GM19240 (cell line): ENCODE measurements at regions not wholly inside any gene's neighbourhood (a gene's known extent, or its start where the extent isn't known, plus 50 kb on each side); places are given as distances from the start of the nearest gene placed in this dataset.

Source experiments
- DNase-seq: peaks from one replicate; pipeline ENCODE4 v3.0.0; 2011; ENCODE audit warnings: low spot score; ENCODE audit not compliant: insufficient read length

DNA sequence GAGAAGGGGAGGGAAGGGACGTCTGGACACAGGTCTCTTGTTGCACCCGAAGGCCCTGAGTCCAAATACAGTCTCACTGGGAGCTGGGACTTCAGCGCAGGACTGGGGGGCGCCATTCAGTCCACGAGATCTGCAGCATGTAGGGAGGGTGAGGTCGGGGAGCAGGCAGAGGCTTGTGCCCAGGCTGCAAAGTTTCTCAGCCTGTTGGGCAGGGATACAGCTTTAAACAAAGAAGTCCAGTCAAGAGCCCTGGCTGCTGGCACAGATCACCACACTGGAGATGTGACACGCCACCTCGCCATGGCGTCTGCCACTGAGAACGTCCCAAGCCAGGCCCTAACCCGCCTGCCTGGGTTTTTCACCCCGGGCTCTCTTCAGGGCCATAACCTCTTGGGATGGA is 256.6 kb downstream of the DLL1 start:
- DNase-seq: no peak

DNA sequence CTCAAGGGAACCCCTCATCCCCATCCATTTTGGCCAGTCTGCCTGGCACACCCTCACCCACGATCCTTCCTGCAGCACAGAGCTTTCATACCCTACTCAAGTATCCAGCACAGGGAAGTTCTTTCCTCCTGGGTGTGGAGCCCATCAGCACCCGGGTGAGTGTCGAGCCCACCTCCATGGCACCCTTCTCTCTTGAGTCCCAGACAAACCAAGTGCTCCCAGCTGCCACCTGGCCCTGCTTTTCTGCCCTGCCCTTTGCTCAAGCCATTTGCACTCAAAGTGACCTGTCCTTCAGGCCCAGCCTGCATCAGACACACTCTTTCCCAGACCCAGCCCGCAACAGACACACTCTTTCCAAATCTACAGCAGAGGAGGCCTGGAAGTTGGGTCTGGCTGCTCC is 257.2 kb downstream of the DLL1 start:
- DNase-seq: no peak

DNA sequence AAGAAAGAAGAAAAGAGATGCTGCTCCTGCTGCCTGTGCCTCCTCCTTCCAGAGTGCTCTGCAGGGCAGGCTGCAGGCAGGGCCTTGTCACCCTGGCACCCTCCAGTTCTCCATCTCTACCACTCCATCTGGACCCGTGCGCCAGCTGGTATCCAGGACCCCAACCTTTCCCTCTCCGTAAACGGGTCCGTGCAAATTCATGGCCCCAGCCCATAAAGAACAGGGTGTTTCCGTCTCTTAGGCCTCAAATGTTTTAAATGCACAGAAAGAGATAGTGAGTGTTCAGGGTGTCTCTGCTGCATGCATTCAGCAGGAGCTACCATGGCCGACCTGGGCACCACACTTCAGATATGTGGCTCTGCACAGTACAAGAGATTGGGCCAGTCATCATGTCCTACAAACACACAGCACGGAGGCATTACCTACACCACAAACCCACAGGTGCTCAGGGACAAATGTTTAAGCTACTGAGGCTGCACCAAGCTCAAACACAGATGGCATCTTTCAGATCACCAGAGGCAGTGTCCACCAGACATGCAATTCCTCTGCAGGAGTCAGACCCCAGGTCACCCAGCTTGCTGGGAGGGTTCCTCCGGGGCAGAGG is 258.1 kb downstream of the DLL1 start:
- DNase-seq: no peak

DNA sequence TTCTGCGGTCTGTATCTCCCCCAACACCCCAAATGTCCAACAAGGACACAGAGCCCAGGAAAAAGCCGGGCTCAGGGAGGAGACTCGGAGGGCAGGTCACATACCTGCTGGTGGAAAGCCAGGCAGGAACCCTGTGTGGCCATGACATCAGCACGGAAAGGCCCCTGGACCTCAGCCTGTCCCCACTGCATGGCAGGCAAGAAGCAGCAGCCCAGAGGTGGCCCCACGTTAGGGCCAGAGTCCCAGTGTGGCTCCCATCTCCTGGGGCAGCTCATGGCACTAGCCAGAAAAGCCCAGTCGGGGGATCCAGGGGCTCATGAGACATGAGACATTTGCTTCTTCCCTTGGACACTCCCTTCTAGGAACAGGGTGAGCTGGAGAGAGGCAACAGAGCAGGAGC is 258.7 kb downstream of the DLL1 start:
- no peak for DNase-seq

DNA sequence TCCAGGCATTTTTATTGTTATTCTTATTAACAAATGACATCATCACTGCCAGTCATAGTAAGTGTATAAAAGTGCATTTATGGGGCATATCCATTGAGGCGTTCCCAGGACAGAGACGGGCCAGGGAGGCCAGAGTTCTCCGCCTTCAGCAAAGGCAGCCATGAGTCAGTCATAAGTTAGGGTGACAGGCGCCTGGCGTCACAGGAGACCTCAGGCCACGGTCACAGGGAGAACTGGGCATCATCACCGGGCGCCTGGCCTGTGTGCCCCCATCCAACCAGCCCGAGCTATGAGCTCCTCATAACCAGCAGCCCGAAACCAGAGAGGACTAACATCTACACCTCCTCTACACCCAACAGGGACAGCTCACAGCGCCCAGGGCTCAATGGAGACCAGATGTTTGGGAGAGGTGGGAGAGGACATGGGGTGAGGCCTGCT is 259.2 kb downstream of the DLL1 start:
- DNase-seq: no peak

DNA sequence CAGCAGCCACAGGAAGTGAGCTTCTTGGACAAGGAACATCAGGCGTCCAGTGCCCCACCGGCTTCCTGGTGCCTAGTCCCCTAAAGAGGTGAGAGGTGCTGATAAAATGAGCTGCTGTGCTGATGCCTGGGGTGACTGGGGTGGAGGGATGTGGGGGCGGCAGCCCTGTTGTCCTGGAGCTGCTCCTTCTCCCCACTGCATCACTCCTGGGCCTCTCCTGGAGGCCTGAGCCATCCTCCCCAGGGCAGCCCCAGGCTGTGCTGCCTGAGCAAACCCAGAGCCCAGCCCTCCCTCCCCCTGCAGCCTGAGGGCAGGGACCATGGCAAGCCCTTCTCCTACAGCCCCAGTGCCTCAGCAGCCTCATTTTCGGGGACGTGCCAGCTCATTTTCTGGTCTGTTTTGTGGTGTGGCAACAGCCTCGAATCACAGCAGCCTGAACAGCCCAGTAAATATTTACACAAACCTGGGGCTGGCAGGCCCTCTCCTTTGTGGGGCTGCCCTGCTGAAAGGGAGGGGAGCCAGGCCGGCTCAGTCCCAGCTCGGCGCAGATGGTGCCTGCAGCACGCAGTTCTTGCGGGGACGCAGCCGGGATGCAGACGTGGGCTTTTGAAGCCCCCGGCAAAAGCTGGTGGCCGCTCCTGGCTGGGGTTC is 259.9 kb downstream of the DLL1 start:
- DNase-seq: no peak

DNA sequence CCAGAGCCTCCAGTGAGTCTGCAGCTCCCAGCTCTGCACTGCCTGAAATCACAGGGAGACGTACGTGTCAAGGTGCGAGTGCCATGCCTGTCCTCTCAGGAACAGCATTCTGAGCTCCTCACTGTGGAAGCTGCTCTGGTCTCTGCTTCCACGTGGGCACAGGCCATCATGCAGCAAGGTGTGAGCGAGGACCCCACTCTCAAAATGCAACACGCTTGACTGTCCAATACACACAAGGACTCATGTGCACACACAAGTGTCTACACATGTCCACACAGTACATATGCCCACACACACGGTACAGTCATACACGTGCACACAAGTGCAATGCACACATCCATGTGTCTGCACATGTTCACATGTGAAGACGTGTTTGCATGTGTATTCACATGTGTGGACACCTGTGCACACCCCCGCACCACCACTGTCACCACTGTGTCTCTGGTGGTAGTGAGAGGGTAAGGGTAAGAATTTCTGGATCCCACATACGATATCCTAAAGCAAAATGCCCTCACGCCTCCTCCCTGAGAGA is 260.5 kb downstream of the DLL1 start:
- DNase-seq: no peak

DNA sequence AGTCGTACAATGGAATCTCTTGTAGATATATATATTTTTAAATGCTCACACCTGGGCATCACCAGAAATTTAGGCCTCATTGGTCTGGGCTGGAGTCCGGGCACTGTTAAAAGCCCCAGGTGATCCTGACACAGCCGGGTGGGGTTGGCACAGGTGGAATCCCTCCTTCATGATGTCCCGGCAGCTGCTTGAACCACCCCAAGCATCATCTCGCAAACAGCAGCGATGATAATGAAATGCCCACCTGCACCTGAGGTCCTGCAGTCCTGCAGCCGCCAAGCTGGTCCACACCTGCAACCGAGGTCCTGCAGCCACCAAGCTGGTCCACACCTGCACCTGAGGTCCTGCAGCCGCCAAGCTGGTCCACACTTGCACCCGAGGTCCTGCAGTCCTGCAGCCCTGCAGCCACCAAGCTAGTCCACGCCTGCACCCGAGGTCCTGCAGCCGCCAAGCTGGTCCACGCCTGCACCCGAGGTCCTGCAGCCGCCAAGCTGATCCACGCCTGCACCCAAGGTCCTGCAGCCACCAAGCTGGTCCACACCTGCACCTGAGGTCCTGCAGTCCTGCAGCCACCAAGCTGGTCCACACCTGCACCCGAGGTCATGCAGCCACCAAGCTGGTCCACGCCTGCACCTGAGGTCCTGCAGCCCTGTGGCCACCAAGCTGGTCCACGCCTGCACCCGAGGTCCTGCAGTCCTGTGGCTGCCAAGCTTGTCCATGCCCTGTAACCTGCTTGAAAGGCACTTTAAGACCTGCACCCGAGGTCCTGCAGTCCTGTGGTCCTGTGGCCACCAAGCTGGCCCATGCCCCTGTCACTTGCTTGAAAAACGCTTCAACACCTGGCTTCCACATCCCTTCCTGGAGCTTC is 261.2 kb downstream of the DLL1 start:
- no peak for DNase-seq

DNA sequence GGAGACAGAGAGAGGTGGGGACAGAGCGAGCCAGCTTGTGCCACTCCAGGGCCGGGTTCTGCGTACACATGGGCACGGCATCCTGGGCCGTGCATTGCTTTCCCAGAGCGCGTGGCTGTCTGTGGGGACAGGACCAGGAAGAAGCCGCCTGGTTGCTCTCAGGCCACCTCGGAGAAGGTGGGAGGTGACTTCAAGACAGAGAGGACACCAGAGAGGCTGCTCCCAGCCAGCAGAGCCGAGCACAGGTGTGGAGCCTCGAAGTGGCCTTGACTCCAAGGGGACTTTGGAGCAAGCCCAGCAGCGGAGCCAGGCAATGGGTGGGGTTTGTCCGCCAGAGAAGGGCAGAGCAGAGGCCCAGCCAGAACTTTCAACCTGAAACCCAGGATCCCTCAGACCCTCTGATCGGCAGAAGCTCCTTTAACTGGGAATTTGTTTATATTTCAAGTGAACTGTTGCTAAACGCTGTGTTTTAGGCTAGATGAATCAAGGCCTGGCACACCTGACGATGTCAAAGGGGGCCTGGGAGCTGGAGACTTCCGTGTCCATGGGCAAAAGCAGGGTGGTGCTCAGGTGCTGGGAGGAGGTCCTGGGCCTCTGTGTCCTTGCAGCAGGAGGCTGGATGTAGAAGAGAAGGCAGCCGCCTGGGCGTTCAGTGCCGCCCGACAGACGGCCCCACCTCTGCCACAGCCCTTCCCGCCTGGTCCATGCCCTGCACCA is 262.1 kb downstream of the DLL1 start:
- no peak for DNase-seq

DNA sequence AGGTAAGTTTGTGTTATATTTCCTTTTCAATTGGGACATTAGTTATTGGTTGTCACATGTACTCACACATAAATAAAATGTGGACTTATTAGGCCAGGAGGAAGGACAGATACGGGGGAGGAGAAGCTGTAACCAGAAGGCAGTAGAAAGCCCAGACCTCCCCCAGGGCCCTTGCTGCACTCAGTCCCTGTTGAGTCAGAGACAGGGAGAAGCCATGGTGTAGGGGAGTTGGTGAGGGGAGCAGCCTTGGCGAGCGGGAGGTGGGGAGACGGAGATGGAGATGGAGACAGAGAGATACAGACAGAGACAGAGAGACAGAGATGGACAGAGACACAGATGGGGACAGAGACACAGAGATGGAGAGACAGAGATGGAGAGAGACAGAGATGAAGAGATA is 263.2 kb downstream of the DLL1 start:
- DNase-seq: no peak

DNA sequence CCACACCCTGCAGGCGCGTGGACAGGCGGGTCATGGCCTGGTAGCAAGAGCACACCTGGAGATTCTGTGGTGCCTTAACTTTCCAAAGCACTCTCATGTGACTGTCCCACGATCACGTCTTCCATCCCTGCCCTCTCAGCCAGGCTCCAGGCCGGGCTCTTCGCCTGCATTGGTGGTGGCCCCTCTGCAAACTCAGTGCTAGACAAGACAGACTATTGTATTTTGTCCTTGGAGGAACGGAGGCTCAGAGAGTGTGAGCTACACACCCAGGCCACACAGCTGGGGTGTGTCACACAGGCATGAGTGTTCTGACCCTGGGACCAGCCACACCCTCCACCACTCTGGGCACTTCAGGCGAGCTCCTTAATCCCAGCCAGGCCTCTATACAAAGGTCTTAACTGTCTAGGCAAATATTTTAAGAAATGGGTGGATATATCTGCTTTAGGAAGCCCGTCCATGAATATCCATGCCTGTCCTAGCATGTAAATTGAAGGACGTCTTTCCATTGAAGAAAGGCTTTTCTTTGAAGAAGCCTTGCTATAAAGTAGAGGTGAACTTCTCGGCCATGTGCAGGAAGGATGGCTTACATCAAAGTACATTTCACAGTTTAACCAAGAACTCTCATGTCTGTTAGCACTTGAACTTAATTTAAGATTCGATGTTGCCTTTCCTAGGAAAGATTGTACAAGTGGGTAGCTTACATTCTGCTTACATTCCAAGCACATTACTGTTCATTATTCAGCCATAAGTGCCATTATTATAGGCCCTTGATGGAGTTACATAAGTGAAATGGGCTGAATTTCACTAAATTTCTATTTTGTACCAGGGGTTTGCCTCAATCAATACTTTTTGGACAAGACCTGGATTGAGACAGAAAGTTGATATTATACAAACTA is 263.9 kb downstream of the DLL1 start:
- no peak for DNase-seq

DNA sequence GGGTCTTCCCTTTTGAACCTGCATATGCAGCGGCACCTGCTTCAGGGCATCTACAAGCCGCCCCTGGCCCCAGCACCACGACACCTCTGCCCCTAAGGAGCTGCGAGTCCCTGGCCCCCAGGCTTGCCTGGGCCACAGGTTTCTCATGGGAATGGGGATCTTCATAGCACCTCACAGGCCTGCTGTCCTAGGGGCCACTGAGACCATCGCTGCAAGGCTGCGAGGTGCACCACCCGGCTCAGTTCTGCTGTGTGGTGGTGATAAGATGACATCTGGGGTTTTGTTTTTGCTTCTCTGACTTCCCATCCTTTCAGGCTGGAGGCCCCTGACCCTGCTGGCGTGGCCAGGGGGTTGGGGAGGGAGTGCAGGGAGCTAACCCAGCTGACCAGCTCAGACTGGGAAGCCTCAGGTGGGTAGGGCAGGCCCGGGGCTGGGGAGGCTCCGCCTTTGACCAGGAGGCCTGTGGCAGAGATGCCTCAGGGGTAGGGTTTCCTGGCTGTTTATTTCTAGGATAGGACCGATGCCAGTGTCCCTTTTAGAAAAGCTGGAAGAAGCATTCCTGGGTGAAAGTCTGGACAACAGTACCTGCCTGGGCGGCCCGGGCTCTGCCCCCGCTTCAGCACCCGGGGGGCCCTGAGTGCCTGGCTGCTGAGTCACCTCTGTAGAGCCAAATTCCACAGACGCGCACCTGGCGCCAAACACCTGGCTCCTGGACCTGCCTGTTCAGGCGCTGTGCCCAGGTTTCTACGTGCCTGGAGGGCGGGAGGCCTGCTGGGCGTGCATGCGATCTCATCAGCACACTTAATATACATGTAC is 264.7 kb downstream of the DLL1 start:
- no peak for DNase-seq

DNA sequence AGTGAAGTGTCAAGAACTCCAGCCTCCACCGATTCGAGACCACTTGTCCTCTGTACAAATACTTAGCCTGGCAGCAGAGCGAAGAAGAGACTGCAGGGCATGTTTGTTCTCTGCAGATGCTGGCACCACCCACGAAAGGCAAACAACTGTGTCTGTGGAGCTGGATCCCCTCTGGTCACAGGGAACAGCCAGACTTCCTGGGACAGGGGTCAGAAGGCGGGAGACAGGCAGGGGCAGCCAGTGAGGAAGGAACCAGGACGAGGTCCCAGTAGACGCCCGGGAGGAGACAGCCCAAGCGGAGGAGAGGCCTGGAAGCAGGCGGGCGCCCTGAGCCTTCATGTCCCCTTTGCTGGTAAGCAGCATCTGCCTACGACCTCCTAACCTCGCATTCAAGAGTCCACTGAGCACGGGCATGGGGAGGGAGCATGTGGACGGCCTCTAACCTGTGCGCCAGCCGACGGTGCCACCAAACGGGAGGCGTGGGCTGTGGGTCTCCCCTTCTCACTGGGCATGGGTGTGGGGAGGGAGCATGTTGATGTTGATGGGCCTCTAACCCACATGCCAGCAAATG is 265.5 kb downstream of the DLL1 start:
- no peak for DNase-seq

DNA sequence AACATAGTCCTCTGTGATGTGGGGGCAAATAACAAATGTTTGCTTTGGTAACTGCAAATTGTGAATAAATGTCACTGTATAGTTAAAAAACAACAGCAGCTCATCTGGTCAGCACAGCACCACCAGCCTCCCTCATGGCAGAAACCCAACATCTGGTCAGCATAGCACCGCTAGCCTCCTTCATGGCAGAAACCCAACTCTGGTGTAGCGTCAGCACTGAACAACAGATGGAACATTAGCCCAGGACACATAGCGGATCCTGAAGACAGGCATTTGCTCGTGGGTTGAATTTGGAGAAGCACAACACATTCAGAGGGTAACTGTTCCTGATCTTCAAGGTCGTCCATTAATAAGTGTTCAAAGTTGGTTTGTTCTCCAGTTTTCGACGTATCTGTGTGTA is 265.9 kb downstream of the DLL1 start:
- DNase-seq: no peak

DNA sequence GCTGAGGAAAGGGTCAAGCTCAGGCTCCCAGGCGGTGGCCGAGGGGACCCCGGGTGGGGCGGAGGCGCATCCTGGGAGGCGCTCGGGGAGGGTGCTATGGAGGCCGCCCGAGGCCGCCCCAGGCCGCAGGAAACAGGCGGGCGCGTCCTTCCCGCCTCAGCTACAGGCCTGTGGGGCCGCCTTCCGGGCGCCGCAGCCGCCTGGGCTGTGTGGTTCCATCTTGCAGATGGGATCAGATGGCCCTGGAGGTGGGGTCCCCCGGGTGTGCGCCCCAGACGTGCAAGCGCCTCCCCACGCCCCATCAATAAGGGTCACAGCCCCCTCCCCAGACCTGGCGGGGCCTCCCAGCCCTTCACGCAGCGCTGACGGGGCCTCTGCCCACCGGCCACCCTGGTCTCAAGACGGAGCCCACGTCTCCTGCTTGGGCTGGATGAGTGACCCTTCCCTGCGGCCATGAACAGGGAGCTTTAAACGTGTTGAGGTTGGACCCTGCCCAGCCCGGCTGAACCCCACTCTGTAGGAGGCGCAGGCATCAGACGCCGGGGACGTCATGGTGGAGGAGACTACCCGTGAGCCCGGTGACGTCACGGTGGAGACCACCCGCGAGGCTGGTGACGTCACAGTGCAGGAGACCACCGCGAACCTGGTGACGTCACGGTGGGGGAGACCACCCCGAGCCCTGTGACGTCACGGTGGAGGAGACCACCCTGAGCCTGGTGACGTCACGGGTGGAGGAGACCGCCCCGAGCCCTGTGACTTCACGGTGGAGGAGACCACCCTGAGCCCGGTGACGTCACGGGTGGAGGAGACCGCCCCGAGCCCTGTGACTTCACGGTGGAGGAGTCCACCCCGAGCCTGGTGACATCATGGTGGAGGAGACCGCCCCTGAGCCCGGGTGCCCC is 267.0 kb downstream of the DLL1 start:
- no peak for DNase-seq

DNA sequence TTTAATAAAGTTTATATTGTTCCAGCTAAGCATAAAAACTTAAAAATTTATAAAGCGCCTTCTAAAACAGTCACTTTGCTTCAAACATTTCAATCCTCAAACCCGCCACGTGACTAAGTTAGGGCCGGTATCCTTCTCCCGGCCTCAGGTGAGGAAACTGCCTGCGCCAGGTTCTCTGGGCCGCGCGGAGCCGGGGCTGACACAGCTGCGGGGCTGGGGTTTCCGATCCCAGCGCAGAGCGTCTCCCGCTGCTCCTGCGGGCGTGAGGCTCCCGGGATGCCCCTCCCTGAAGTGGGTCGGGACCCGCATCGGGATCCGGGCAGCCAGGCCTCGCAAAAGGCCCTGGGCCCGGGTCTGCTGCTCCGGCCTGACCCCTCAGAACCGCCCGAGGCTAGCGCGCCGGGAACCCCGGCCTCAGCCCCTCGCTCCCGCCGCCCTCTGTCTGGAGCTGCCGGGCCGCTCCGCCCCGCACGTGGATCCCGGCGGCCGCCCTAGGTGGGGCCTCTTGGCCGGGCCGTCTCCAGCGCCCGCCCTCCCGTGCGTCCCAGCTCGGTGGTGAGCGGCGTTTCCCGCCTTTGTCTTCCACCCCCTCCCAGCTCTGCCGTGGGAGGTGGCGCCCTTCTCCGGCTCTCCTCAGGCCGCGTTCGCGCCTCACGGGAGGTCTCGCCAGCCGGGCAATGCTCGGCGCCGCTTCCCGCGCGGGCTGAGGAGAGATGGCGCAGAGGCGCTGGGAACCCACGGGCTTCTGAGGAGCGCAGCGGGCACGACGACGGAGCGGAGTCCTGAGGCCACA is 267.9 kb downstream of the DLL1 start:
- no peak for DNase-seq

DNA sequence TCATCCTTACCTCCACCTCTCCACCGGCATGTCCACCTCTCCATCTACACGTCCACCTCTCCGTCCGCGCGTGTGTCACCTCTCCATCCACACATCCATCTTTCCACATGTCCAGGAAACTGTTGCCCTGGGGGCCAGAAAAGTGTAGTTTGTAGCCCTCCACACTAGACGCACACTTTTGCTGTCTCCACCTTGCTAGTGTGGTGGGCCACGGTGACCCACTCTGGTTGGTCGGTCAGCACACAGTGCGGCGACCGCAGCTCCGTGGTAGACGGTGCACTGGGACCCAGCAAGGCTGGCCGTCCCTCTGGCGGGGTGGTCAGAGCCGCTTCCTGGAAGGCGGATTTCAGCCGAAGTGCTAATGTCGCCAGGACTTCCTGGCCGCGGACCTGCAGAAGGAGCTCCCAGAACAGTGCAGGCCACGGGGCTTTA is 268.6 kb downstream of the DLL1 start:
- DNase-seq: no peak

DNA sequence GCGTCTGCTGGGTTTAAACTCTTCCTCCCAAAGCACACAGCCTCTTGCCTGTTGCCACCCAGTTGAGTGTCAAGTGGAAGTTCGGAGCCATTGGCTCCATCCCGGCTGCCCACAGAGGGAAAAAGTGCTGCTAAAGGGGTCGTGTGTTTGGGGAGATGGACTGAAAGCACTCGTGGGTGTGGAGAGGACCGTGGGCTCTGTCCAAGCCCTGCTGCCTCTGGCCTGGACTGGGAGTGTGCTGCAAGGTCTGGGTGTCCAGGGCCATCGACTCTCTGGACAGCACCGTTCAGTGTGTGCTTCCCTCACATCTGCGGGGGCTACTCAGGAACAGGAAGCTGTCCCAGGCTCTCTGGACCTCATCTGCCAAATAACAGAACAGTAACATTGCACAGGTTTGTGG is 269.3 kb downstream of the DLL1 start:
- DNase-seq: no peak
